ENCODE measurements at regions not wholly inside any gene's neighbourhood (a gene's known extent, or its start where the extent isn't known, plus 50 kb on each side); places are given as distances from the start of the nearest gene placed in this dataset.

GRCh38 chr14:43525658-43526057, 981.4 kb downstream of the FSCB start:
- Histone ChIP-seq H3K4me3 (replicated peaks in 1 of 3; ENCODE audit: insufficient read depth in 1 of 3, low read depth in 1 of 3, low read length in 3 of 3) (no peak overlapping the region), H3K9me1 (replicated peaks; ENCODE audit: control insufficient read depth, extremely low read depth, insufficient read depth, low read length) (no peaks in the 10 kb centered on the region), H3K27me3 (ENCODE audit: control insufficient read depth in 2 of 2, insufficient read depth in 2 of 2, low read length in 2 of 2) (no peaks in the 10 kb centered on the region), H3K9ac (replicated peaks; ENCODE audit: extremely low read depth, insufficient read depth, low read length) (no peak overlapping the region), H3K4me2 (ENCODE audit: insufficient read depth, low read length) (no peak overlapping the region), H3K4me1 (ENCODE audit: control insufficient read depth, extremely low read depth, insufficient read depth, low read length) (no peaks in the 10 kb centered on the region), H4K20me1 (replicated peaks; ENCODE audit: control insufficient read depth, extremely low read depth, insufficient read depth, low read length) (no peaks in the 10 kb centered on the region), H2AFZ (ENCODE audit: low read depth, low read length) (no peak overlapping the region), H3K9me3 (replicated peaks; ENCODE audit: control insufficient read depth, insufficient read depth, low read length) (peaks cover 2% of the 10 kb centered on the region), H3K36me3 (ENCODE audit: control insufficient read depth in 2 of 2, extremely low read depth in 1 of 2, insufficient read depth in 2 of 2, low read length in 2 of 2) (no peaks in the 10 kb centered on the region), H3K27ac (ENCODE audit: insufficient read depth, low read depth, low read length) (no peak overlapping the region), H3K79me2 (ENCODE audit: control insufficient read depth, insufficient read depth, low read length) (no peaks in the 10 kb centered on the region)
- intact Hi-C loops (cut with micrococcal nuclease), result no loop called here
- dilution Hi-C loops (cut with MboI; ENCODE audit: extremely low pct_ligation_motif_present, low sequenced_read_pairs), result no loop called here
- no TSS peak for BruUV-seq (replicated peaks)
- TF ChIP-seq JUN (IDR thresholded peaks at IDR 0.05; ENCODE audit: borderline replicate concordance, insufficient read depth, insufficient read length, low read depth) (no peak), MYC (IDR thresholded peaks at IDR 0.05; ENCODE audit: low read depth, low read length) (no peak), POLR2A (IDR thresholded peaks at IDR 0.05; ENCODE audit: low read depth, low read length) (no peak), POLR2AphosphoS5 (IDR thresholded peaks at IDR 0.05; ENCODE audit: insufficient read depth, low read depth, low read length) (no peak), MAX (IDR thresholded peaks at IDR 0.05; ENCODE audit: insufficient read depth, insufficient read length) (no peak), GATA2 (IDR thresholded peaks at IDR 0.05; ENCODE audit: insufficient read depth, insufficient read length, low read depth, low read length) (no peak), EZH2 (IDR thresholded peaks at IDR 0.05; ENCODE audit: borderline replicate concordance, low read depth, low read length, severe bottlenecking) (no peak), CTCF (IDR thresholded peaks at IDR 0.05; ENCODE audit: extremely low read depth in 1 of 2, insufficient read depth in 1 of 2, low read depth in 1 of 2, low read length in 2 of 2) (no peak), FOS (IDR thresholded peaks at IDR 0.05; ENCODE audit: borderline replicate concordance, insufficient read depth, low read length) (no peak)
- DNase-seq (ENCODE audit: low read depth, low spot score) (no peak), FAIRE-seq (no peak)
- CTCF ChIA-PET, result no interaction called here
- POLR2A ChIA-PET, result no interaction called here

Measured in endothelial cell of umbilical vein (primary cell).